ENCODE measurements at regions not wholly inside any gene's neighbourhood (a gene's known extent, or its start where the extent isn't known, plus 50 kb on each side); places are given as distances from the start of the nearest gene placed in this dataset.

- Histone ChIP-seq H3K79me2 (replicated peaks; ENCODE audit: insufficient read depth, low read length) (no peaks in the 10 kb centered on the region), H3K9ac (ENCODE audit: low read length) (no peak overlapping the region), H2AFZ (ENCODE audit: low read depth, low read length) (no peak overlapping the region), H3K27me3 (ENCODE audit: insufficient read depth, low read depth, low read length) (no peaks in the 10 kb centered on the region), H3K9me3 (ENCODE audit: low read length) (no peaks in the 10 kb centered on the region), H3F3A (ENCODE audit: insufficient read depth, low read length, poor library complexity, severe bottlenecking) (no peaks in the 10 kb centered on the region), H3K4me2 (ENCODE audit: low read length) (no peak overlapping the region), H3K4me3 (ENCODE audit: low read length) (no peak overlapping the region), H3K9me2 (ENCODE audit: insufficient read depth, low read length) (no peaks in the 10 kb centered on the region), H3K36me3 (ENCODE audit: insufficient read depth, low read length) (no peaks in the 10 kb centered on the region), H3K27ac (ENCODE audit: low read length) (no peak overlapping the region), H4K20me1 (ENCODE audit: insufficient read depth) (no peaks in the 10 kb centered on the region)
- TF ChIP-seq RAD21 (conservative IDR thresholded peaks at IDR 0.05) = no peak
- TF ChIP-seq, protein P1, sequence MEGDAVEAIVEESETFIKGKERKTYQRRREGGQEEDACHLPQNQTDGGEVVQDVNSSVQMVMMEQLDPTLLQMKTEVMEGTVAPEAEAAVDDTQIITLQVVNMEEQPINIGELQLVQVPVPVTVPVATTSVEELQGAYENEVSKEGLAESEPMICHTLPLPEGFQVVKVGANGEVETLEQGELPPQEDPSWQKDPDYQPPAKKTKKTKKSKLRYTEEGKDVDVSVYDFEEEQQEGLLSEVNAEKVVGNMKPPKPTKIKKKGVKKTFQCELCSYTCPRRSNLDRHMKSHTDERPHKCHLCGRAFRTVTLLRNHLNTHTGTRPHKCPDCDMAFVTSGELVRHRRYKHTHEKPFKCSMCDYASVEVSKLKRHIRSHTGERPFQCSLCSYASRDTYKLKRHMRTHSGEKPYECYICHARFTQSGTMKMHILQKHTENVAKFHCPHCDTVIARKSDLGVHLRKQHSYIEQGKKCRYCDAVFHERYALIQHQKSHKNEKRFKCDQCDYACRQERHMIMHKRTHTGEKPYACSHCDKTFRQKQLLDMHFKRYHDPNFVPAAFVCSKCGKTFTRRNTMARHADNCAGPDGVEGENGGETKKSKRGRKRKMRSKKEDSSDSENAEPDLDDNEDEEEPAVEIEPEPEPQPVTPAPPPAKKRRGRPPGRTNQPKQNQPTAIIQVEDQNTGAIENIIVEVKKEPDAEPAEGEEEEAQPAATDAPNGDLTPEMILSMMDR (IDR thresholded peaks at IDR 0.05; ENCODE audit: poor library complexity, severe bottlenecking) = no peak
- no peak for TF ChIP-seq MXI1 (conservative IDR thresholded peaks at IDR 0.05; ENCODE audit: poor library complexity, severe bottlenecking)
- TF ChIP-seq TAF1 (IDR thresholded peaks at IDR 0.05; ENCODE audit: low read depth) = no peak
- no peak for TF ChIP-seq POLR2AphosphoS5 (IDR thresholded peaks at IDR 0.05)
- TF ChIP-seq EP300 (conservative IDR thresholded peaks at IDR 0.05; ENCODE audit: poor library complexity, severe bottlenecking) = no peak
These were observed 467.9 kb downstream of the SLITRK1 start for GRCh38 chr13:83414393-83414792.

DNA sequence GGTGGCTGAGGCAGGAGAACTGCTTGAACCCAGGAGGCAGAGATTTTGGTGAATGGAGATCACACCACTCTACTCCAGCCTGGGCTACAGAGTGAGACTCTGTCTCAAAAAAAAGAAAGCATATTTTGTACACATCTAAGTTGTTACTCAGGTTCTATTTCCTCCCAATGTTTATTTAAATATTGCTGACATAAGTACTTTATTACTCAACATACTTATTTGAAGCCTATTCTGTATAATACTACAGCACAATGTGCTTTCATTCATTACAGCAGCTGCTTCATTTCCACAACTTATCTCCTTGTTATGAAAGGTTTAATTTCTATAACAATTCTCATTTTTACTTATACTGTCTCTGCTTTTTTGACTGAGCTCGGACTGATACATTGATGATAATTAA is 495.7 kb downstream of the SLITRK1 start:
- no peak overlapping the region for H3K4me2 ChIP-seq (ENCODE audit: low read length)
- no peaks in the 10 kb centered on the region for H3F3A ChIP-seq (ENCODE audit: insufficient read depth, low read length, poor library complexity, severe bottlenecking)
- H3K27me3 ChIP-seq (ENCODE audit: insufficient read depth, low read depth, low read length) = no peaks in the 10 kb centered on the region
- H3K9ac ChIP-seq (ENCODE audit: low read length) = no peak overlapping the region
- H3K36me3 ChIP-seq (ENCODE audit: insufficient read depth, low read length) = no peaks in the 10 kb centered on the region
- H4K20me1 ChIP-seq (ENCODE audit: insufficient read depth) = no peaks in the 10 kb centered on the region
- H2AFZ ChIP-seq (ENCODE audit: low read depth, low read length) = no peak overlapping the region
- H3K79me2 ChIP-seq (replicated peaks; ENCODE audit: insufficient read depth, low read length) = no peaks in the 10 kb centered on the region
- TF ChIP-seq, protein P1 (IDR thresholded peaks at IDR 0.05; ENCODE audit: poor library complexity, severe bottlenecking) = no peak
- TF ChIP-seq SMC3 (conservative IDR thresholded peaks at IDR 0.05; ENCODE audit: poor library complexity) (no peak), MXI1 (conservative IDR thresholded peaks at IDR 0.05; ENCODE audit: poor library complexity, severe bottlenecking) (no peak), RAD21 (conservative IDR thresholded peaks at IDR 0.05) (no peak), REST (IDR thresholded peaks at IDR 0.05; ENCODE audit: borderline replicate concordance) (no peak), TAF1 (IDR thresholded peaks at IDR 0.05; ENCODE audit: low read depth) (no peak), EZH2 (IDR thresholded peaks at IDR 0.05; ENCODE audit: borderline replicate concordance, insufficient read depth, low read length, poor library complexity, severe bottlenecking) (no peak), POLR2AphosphoS5 (IDR thresholded peaks at IDR 0.05) (no peak), EP300 (conservative IDR thresholded peaks at IDR 0.05; ENCODE audit: poor library complexity, severe bottlenecking) (no peak)
- H3K27ac ChIP-seq (ENCODE audit: low read length) = no peak overlapping the region
- no peak overlapping the region for H3K4me3 ChIP-seq (ENCODE audit: low read length)
- no peaks in the 10 kb centered on the region for H3K9me3 ChIP-seq (ENCODE audit: low read length)
- no peaks in the 10 kb centered on the region for H3K9me2 ChIP-seq (ENCODE audit: insufficient read depth, low read length)
